Natural killer cell treated with Interleukin-12 subunit alpha and Interleukin-12 subunit beta and Interleukin-15 and Interleukin-18, amount 100 ng/mL, for 72 hours (primary cell): ENCODE measurements at regions not wholly inside any gene's neighbourhood (a gene's known extent, or its start where the extent isn't known, plus 50 kb on each side); places are given as distances from the start of the nearest gene placed in this dataset.
"Not testable (repeated sequence)": the region's sequence is repeated elsewhere in the genome, so short reads cannot be mapped to it uniquely, and the experiment has no call there.

ENCODE experiments used
- ATAC-seq, 2 donors: fragments of 150-1000 bp; cut with Tn5 transposase in 1 of 2; sonication (Bioruptor Pico), chemical (Tn5 transposase) in 1 of 2; 2 replicates each; pipeline ENCODE4 v1.10.0; 2021
- DNase-seq: peaks from one replicate; pipeline ENCODE4 v3.0.0; 2022; ENCODE audit warnings: low spot score
- H3K27ac Mint-ChIP-seq, 2 donors: 1 replicate in 1 of 2; 2 replicates in 1 of 2; pipeline ENCODE4 v1.8.0; 2022; ENCODE audit warnings: mixed read lengths in 2 of 2, mild to moderate bottlenecking in 1 of 2, moderate library complexity in 1 of 2
- H3K27me3 Mint-ChIP-seq, 2 donors: 1 replicate in 1 of 2; 2 replicates in 1 of 2; pipeline ENCODE4 v1.8.0; 2022; ENCODE audit warnings: mixed read lengths in 2 of 2
- H3K36me3 Mint-ChIP-seq: one replicate; pipeline ENCODE4 v1.8.0; 2022; ENCODE audit warnings: mixed read lengths
- H3K4me1 Mint-ChIP-seq, 2 donors: 1 replicate in 1 of 2; 2 replicates in 1 of 2; pipeline ENCODE4 v1.8.0; 2022; ENCODE audit warnings: low read depth in 2 of 2, mixed read lengths in 2 of 2, mild to moderate bottlenecking in 1 of 2
- H3K4me3 Mint-ChIP-seq: one replicate; pipeline ENCODE4 v1.8.0; 2022; ENCODE audit warnings: mixed read lengths
- H3K9me3 Mint-ChIP-seq: 2 replicates; pipeline ENCODE4 v1.8.0; 2022; ENCODE audit warnings: mixed read lengths

GRCh38 chr10:46645110-46645509 lies 66.2 kb downstream of the SYT15 start:
- H3K27ac Mint-ChIP-seq, DNase-seq, H3K4me3 Mint-ChIP-seq, H3K27me3 Mint-ChIP-seq, ATAC-seq, H3K9me3 Mint-ChIP-seq, H3K36me3 Mint-ChIP-seq, H3K4me1 Mint-ChIP-seq: not testable (repeated sequence)

- not testable (repeated sequence) for H3K27ac Mint-ChIP-seq, ATAC-seq, H3K36me3 Mint-ChIP-seq, H3K27me3 Mint-ChIP-seq, DNase-seq, H3K9me3 Mint-ChIP-seq, H3K4me3 Mint-ChIP-seq, H3K4me1 Mint-ChIP-seq
Observed at GRCh38 chr10:46646132-46646531, 67.2 kb downstream of the SYT15 start.

GRCh38 chr10:46650967-46651366 lies 72.0 kb downstream of the SYT15 start:
- not testable (repeated sequence) for H3K4me3 Mint-ChIP-seq, H3K36me3 Mint-ChIP-seq, DNase-seq, H3K9me3 Mint-ChIP-seq, H3K27ac Mint-ChIP-seq, ATAC-seq, H3K27me3 Mint-ChIP-seq, H3K4me1 Mint-ChIP-seq

- H3K27ac Mint-ChIP-seq, ATAC-seq, DNase-seq, H3K27me3 Mint-ChIP-seq, H3K9me3 Mint-ChIP-seq, H3K4me3 Mint-ChIP-seq, H3K36me3 Mint-ChIP-seq, H3K4me1 Mint-ChIP-seq: not testable (repeated sequence)
Observed at GRCh38 chr10:46657437-46657836, 78.5 kb downstream of the SYT15 start.

GRCh38 chr10:46660027-46660834 lies 81.3 kb downstream of the SYT15 start:
- H3K36me3 Mint-ChIP-seq, H3K4me1 Mint-ChIP-seq, H3K27ac Mint-ChIP-seq, H3K4me3 Mint-ChIP-seq, DNase-seq, H3K27me3 Mint-ChIP-seq, ATAC-seq, H3K9me3 Mint-ChIP-seq: not testable (repeated sequence)

- not testable (repeated sequence) for DNase-seq, ATAC-seq, H3K36me3 Mint-ChIP-seq, H3K27ac Mint-ChIP-seq, H3K9me3 Mint-ChIP-seq, H3K4me3 Mint-ChIP-seq, H3K4me1 Mint-ChIP-seq
- H3K27me3 Mint-ChIP-seq, result peaks cover 2 to 11% of the 10 kb centered on the region in 2 donors
Observed at GRCh38 chr10:46660835-46661164, 81.9 kb downstream of the SYT15 start.

GRCh38 chr10:46665536-46665935 lies 86.6 kb downstream of the SYT15 start:
- ATAC-seq, H3K4me1 Mint-ChIP-seq, H3K27ac Mint-ChIP-seq, H3K36me3 Mint-ChIP-seq, H3K9me3 Mint-ChIP-seq, DNase-seq, H3K27me3 Mint-ChIP-seq, H3K4me3 Mint-ChIP-seq: not testable (repeated sequence)

- not testable (repeated sequence) for DNase-seq, H3K4me3 Mint-ChIP-seq, H3K27me3 Mint-ChIP-seq, H3K9me3 Mint-ChIP-seq, H3K27ac Mint-ChIP-seq, H3K4me1 Mint-ChIP-seq, ATAC-seq, H3K36me3 Mint-ChIP-seq
Observed at GRCh38 chr10:46668357-46668997, 89.5 kb downstream of the SYT15 start.

GRCh38 chr10:46677836-46678435 lies 99.0 kb downstream of the SYT15 start:
- H3K27me3 Mint-ChIP-seq, H3K27ac Mint-ChIP-seq, H3K4me3 Mint-ChIP-seq, DNase-seq, H3K36me3 Mint-ChIP-seq, ATAC-seq, H3K4me1 Mint-ChIP-seq, H3K9me3 Mint-ChIP-seq: not testable (repeated sequence)

GRCh38 chr10:46691397-46691796 lies 112.5 kb downstream of the SYT15 start:
- not testable (repeated sequence) for H3K4me1 Mint-ChIP-seq, H3K4me3 Mint-ChIP-seq, H3K27ac Mint-ChIP-seq, H3K27me3 Mint-ChIP-seq, ATAC-seq, H3K9me3 Mint-ChIP-seq, DNase-seq, H3K36me3 Mint-ChIP-seq

GRCh38 chr10:46693218-46693617 lies 114.3 kb downstream of the SYT15 start:
- not testable (repeated sequence) for ATAC-seq

GRCh38 chr10:46717264-46717663 lies 138.3 kb downstream of the SYT15 start:
- DNase-seq, H3K36me3 Mint-ChIP-seq, ATAC-seq, H3K4me1 Mint-ChIP-seq, H3K9me3 Mint-ChIP-seq, H3K27ac Mint-ChIP-seq, H3K4me3 Mint-ChIP-seq: not testable (repeated sequence)
- peaks cover 2 to 12% of the 10 kb centered on the region in 2 donors for H3K27me3 Mint-ChIP-seq

More at GRCh38 chr10:46693218-46693617, 114.3 kb downstream of the SYT15 start:
- H3K36me3 Mint-ChIP-seq, H3K4me1 Mint-ChIP-seq, H3K27me3 Mint-ChIP-seq, H3K9me3 Mint-ChIP-seq, DNase-seq, H3K4me3 Mint-ChIP-seq, H3K27ac Mint-ChIP-seq: not testable (repeated sequence)

- peaks cover 2 to 12% of the 10 kb centered on the region in 2 donors for H3K27me3 Mint-ChIP-seq
- not testable (repeated sequence) for H3K4me1 Mint-ChIP-seq, H3K36me3 Mint-ChIP-seq, ATAC-seq, H3K4me3 Mint-ChIP-seq, DNase-seq, H3K27ac Mint-ChIP-seq, H3K9me3 Mint-ChIP-seq
Observed at GRCh38 chr10:46718014-46718413, 139.1 kb downstream of the SYT15 start.

- not testable (repeated sequence) for ATAC-seq, DNase-seq, H3K4me1 Mint-ChIP-seq, H3K9me3 Mint-ChIP-seq, H3K27ac Mint-ChIP-seq, H3K4me3 Mint-ChIP-seq, H3K36me3 Mint-ChIP-seq
- H3K27me3 Mint-ChIP-seq, result peaks cover 9 to 22% of the 10 kb centered on the region in 2 donors
Observed at GRCh38 chr10:46720386-46720785, 141.5 kb downstream of the SYT15 start.
